GM23338 (cell line): ENCODE measurements at regions not wholly inside any gene's neighbourhood (a gene's known extent, or its start where the extent isn't known, plus 50 kb on each side); places are given as distances from the start of the nearest gene placed in this dataset.

Experiments
- ATAC-seq: fragments of 200-7000 bp; cut with Tn5 transposase; 3 replicates; pipeline ENCODE4 v1.9.1; 2020
- DNase-seq: peaks from one replicate; pipeline ENCODE4 v3.0.0-alpha.2; 2015; ENCODE audit warnings: low spot score
- H2AFZ ChIP-seq: fragments of 200-600 bp; sonication (generic); 2 replicates; pipeline ENCODE4 v1.8.0; 2016; ENCODE audit warnings: antibody characterized with exemption, mild to moderate bottlenecking, moderate library complexity
- H3F3A ChIP-seq: fragments of 200-600 bp; sonication (generic); replicated peaks from 2 replicates; pipeline ENCODE4 v1.8.0; 2017; ENCODE audit warnings: antibody characterized with exemption, mixed run types, low read depth
- H3K27ac ChIP-seq: fragments of 200-600 bp; sonication (generic); 2 replicates; pipeline ENCODE4 v1.6.1; 2016; ENCODE audit warnings: low read depth
- H3K27me3 ChIP-seq: fragments of 200-600 bp; sonication (generic); 2 replicates; pipeline ENCODE4 v1.8.0; 2016; ENCODE audit warnings: mild to moderate bottlenecking, mixed run types, moderate library complexity; ENCODE audit not compliant: insufficient read depth
- H3K36me3 ChIP-seq: fragments of 200-600 bp; sonication (generic); 2 replicates; pipeline ENCODE4 v1.8.0; 2016; ENCODE audit warnings: mild to moderate bottlenecking; ENCODE audit not compliant: insufficient read depth
- H3K4me1 ChIP-seq: fragments of 200-600 bp; sonication (generic); 2 replicates; pipeline ENCODE4 v1.8.0; 2016; ENCODE audit warnings: mild to moderate bottlenecking, moderate library complexity; ENCODE audit not compliant: insufficient read depth
- H3K4me2 ChIP-seq: fragments of 200-600 bp; sonication (generic); 2 replicates; pipeline ENCODE4 v1.7.1; 2017; ENCODE audit warnings: mixed run types
- H3K4me3 ChIP-seq: fragments of 200-600 bp; sonication (generic); 2 replicates; pipeline ENCODE4 v1.6.1; 2016; ENCODE audit warnings: mixed run types
- H3K79me2 ChIP-seq: fragments of 200-600 bp; sonication (generic); replicated peaks from 2 replicates; pipeline ENCODE4 v1.8.0; 2017; ENCODE audit warnings: mild to moderate bottlenecking; ENCODE audit not compliant: insufficient read depth
- H3K9me2 ChIP-seq: fragments of 200-600 bp; sonication (generic); 2 replicates; pipeline ENCODE4 v1.8.0; 2017; ENCODE audit not compliant: insufficient read depth
- H4K20me1 ChIP-seq: fragments of 200-600 bp; sonication (generic); replicated peaks from 2 replicates; pipeline ENCODE4 v1.8.0; 2017; ENCODE audit warnings: mild to moderate bottlenecking; ENCODE audit not compliant: insufficient read depth
- H3K27ac Mint-ChIP-seq: 2 replicates; pipeline ENCODE4 v1.8.0; 2020; ENCODE audit warnings: inconsistent platforms, mild to moderate bottlenecking, moderate library complexity, mixed read lengths
- H3K27me3 Mint-ChIP-seq: 3 replicates; pipeline ENCODE4 v1.8.0; 2022; ENCODE audit warnings: low read depth, mild to moderate bottlenecking, moderate library complexity, mixed read lengths, inconsistent platforms; ENCODE audit not compliant: insufficient read depth, poor library complexity
- H3K36me3 Mint-ChIP-seq: 3 replicates; pipeline ENCODE4 v1.8.0; 2021; ENCODE audit warnings: low read depth, mild to moderate bottlenecking, inconsistent platforms, moderate library complexity, mixed read lengths
- H3K4me1 Mint-ChIP-seq: 3 replicates; pipeline ENCODE4 v1.8.0; 2020; ENCODE audit warnings: mild to moderate bottlenecking, inconsistent platforms, mixed read lengths
- H3K4me3 Mint-ChIP-seq: 3 replicates; pipeline ENCODE4 v1.8.0; 2021; ENCODE audit warnings: moderate library complexity, mild to moderate bottlenecking, inconsistent platforms, mixed read lengths
- H3K9me3 Mint-ChIP-seq: 3 replicates; pipeline ENCODE4 v1.8.0; 2020; ENCODE audit warnings: moderate library complexity, mild to moderate bottlenecking, inconsistent platforms, mixed read lengths
- CTCF ChIP-seq, 2 experiments: fragments of 200-600 bp in 1 of 2; sonication (generic) in 1 of 2; conservative IDR thresholded peaks; 2 replicates each; pipeline versions ENCODE4 v1.5.1 to v1.6.1; 2016 to 2017; ENCODE audit warnings: antibody characterized with exemption in 2 of 2, low read depth in 2 of 2, mild to moderate bottlenecking in 2 of 2, moderate library complexity in 1 of 2
- EZH2 ChIP-seq: fragments of 200-600 bp; sonication (generic); IDR thresholded peaks from one replicate; pipeline ENCODE4 v1.8.0; 2017; ENCODE audit warnings: antibody characterized with exemption, mild to moderate bottlenecking, low read depth; ENCODE audit not compliant: unreplicated experiment
- JUNB ChIP-seq: IDR thresholded peaks from one replicate; pipeline ENCODE4 v1.6.1; 2016; ENCODE audit warnings: antibody characterized with exemption; ENCODE audit not compliant: unreplicated experiment
- STAT1 ChIP-seq: IDR thresholded peaks from one replicate; pipeline ENCODE4 v1.6.1; 2016; ENCODE audit warnings: antibody characterized with exemption; ENCODE audit not compliant: unreplicated experiment
- ZNF114 ChIP-seq: fragments of 250-450 bp; sonication (Bioruptor Pico); IDR thresholded peaks from 2 replicates; pipeline ENCODE4 v1.5.0; 2020; ENCODE audit warnings: mild to moderate bottlenecking, moderate library complexity
- ZNF331 ChIP-seq: fragments of 250-450 bp; sonication (Bioruptor Pico); IDR thresholded peaks from 2 replicates; pipeline ENCODE4 v1.5.0; 2020; ENCODE audit warnings: low read depth, mild to moderate bottlenecking, moderate library complexity
- ZNF462 ChIP-seq: fragments of 250-450 bp; sonication (Bioruptor Pico); IDR thresholded peaks from 2 replicates; pipeline ENCODE4 v1.5.0; 2020; ENCODE audit warnings: mild to moderate bottlenecking, moderate library complexity

- TF ChIP-seq ZNF462 (CRISPR knock-in tag) (no peak), ZNF114 (CRISPR knock-in tag) (no peak), CTCF (conservative IDR thresholded peaks at IDR 0.05; ENCODE audit: low read depth in 2 of 2) (no peak)
Observed at GRCh38 chr6:140460267-140460666, 1085.8 kb upstream of the CITED2 start (continued).

GRCh38 chr6:140459209-140459608 lies 1084.8 kb upstream of the CITED2 start:
- Histone ChIP-seq H3K9me2 (0 out of 2 replicates have a peak, but pooled peaks cover 8% of the 10 kb centered on the region), H3K27me3 (no peaks in the 10 kb centered on the region), H3K27ac (no peak overlapping the region), H3K4me3 (no peak overlapping the region), H3K36me3 (no peaks in the 10 kb centered on the region), H4K20me1 (no peaks in the 10 kb centered on the region), H3K4me1 (peaks cover 5% of the 10 kb centered on the region; the same call in 1 of the 2 replicates), H3F3A (no peaks in the 10 kb centered on the region), H3K79me2 (no peaks in the 10 kb centered on the region), H2AFZ (no peak overlapping the region), H3K4me2 (no peak overlapping the region)
- Mint-ChIP-seq H3K9me3 (peaks cover 2% of the 10 kb centered on the region; the same call in 1 of the 3 replicates), H3K4me3 (no peak overlapping the region), H3K27ac (no peak overlapping the region), H3K27me3 (peaks cover 2% of the 10 kb centered on the region), H3K36me3 (no peaks in the 10 kb centered on the region; the same call in 2 of the 3 replicates), H3K4me1 (peaks cover 16% of the 10 kb centered on the region)
- ATAC-seq (no peak), DNase-seq (no peak)
- no peak for TF ChIP-seq ZNF331 (CRISPR knock-in tag)
- no peak for TF ChIP-seq ZNF114 (CRISPR knock-in tag)
- TF ChIP-seq JUNB = no peak
- no peak for TF ChIP-seq STAT1
- no peak for TF ChIP-seq EZH2
- no peak for TF ChIP-seq CTCF (conservative IDR thresholded peaks at IDR 0.05; ENCODE audit: low read depth in 2 of 2)
